Non-pigmented ciliary epithelial cell (primary cell): ENCODE measurements at regions not wholly inside any gene's neighbourhood (a gene's known extent, or its start where the extent isn't known, plus 50 kb on each side); places are given as distances from the start of the nearest gene placed in this dataset.

ENCODE experiments used
- DNase-seq: peaks from one replicate; pipeline ENCODE4 v3.0.0-alpha.2; 2010; ENCODE audit warnings: low read depth

DNA sequence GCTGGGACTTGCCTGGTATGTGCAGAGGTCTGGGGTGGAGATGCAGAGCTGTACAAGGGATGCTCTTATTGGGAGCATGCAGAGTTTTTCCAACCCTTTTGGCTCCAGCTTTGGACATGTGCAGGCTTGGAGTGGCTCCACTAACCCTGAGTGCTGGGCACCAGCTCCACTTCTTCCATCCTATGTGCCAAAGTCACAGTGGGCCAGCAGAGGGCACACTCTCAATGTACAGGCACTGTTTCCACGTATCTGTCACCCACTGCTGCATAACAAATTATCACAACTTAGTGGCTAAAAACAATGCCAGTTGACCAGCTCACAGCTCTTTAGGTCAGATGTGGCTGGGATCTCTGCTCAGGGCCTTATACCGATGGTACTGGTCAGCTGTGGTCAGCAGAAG is 631.8 kb downstream of the AJAP1 start:
- DNase-seq: no peak

DNA sequence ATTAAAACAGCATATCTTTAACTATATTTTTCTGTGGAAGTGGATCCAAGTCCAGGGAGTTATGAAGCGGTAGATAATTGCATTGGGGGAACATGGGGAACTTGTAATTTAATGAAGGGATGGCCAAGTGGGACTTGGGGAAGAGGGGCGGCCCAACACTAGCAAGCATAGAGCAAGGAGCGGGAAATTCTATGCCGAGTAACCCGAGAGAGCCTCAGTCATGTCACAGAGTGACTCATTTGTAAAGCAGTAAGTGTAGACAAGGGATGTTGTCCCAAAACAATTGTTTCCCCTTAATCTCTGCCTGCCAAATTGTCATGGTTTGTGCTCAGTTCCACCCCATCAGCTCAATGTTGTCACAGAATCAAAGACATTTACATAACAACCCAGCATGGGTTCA is 620.1 kb downstream of the AJAP1 start:
- no peak for DNase-seq

DNA sequence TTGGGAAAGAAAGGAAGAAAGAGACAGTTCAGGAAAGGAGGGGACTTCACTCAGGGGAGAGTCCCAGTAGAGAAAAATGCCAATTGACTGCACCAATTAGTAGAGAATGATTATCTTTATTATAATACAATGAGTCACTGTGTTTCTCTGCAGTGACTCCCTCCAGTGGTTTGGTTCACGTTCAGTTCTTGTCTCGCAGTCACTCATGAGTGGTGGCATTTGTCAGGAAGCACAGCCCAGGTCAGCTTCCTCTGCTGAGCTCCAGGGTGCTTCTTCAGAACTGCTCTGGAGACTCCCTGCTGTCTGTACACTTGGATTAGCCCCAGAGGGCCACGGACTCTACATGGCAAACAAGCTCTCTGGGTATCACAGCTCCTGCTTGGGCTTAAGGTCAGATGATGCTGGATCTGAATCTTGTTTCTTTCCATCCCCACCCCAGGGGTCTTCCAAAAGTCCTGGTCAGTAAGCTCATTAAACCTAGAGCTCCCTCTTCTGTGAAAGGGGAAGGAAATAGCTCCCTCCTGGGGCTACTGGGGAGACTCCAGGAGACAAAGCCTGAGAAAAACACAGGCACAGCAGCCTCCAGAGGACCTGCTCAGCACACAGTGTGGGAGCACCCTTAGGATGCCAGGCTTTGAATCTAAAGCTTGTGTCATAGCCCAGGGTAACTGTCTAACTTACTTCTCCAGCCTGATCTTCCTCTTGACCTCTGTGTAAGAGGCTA is 619.0 kb downstream of the AJAP1 start:
- DNase-seq: no peak

DNA sequence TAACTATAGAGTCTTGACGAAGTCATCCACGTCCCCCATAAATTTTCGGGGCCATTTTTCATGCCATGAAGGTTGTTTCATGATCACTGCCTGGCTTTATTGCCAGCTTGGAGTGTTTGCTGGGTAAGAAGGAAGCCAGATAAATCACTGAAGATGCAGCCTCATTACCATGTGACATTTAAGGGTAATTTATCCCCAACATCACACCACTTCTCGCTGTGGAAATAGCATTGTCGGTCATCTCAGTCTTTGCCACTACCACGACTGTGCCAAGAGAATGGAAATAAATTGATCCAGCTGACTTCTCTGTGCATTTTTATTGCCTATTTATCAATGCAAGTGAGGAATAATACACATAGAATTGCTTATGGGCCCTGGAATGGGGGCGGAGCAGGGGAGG is 617.9 kb downstream of the AJAP1 start:
- DNase-seq: no peak

DNA sequence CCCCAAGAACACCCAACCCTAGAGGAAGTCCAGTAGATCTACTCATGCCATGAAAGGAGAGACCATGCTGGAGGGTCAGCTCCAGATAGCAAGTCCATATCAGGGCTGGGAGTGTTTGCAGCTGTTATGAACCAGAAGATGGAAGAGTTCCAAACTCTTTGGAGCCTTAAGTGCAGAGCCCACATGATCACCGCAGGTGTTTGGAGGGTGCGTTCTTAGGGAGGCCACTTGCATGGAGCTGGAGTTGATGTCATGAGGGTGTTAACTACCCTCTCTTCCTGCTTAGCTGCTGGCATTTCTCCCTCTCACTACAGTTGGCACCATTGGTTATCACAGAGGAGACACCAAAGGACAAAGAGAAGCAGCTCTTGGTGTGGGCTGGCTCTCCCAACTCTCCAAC is 616.9 kb downstream of the AJAP1 start:
- no peak for DNase-seq

DNA sequence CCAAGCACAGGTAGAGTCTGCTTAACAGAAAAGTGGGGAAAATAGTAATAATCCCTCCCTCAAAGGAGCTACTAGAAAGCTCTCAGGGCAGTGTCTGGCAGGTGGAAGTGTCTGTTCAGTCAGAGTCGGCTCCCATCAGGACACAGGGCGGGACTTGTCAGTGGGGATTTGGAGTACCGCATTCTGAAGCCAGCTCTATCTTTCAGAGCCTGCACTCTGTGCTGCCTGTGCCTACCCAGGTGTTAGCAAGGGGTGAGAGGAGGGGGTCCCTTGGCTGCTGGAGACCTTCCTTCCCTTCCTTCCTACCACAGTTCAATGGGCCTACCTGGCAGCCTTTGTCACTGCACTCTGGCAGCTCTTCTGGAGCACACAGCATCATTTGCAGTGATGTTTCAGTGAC is 615.5 kb downstream of the AJAP1 start:
- DNase-seq: no peak

DNA sequence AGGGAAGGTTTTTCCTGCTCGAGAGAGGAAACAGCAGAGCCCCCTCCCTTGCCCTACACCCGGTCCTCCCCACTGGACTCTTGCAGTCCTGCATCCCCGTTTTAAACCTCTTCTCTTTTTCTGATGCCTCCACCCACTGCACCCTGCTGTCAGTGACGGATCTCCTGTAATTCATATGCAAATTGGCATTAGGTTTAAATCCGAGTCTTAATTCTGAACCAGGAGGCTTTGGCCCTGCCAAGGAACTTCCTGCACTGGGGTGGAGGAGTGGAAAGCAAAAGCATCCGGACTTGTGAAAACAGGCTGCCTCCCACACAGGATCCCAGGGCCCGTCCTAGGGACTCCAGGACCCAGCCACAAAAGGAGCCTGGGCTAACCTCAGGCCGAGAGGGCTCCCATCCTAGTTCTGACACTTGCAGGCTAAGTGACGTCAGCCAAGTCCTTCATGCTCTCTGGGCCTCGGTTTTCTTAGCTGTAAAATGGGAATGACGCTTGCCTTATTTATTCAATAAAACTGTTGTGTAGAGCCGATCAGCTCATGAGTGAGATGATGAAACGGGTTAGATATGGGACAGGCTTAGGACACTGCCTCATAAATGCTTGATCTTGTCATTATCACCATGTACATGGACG is 613.3 kb downstream of the AJAP1 start:
- DNase-seq: no peak

DNA sequence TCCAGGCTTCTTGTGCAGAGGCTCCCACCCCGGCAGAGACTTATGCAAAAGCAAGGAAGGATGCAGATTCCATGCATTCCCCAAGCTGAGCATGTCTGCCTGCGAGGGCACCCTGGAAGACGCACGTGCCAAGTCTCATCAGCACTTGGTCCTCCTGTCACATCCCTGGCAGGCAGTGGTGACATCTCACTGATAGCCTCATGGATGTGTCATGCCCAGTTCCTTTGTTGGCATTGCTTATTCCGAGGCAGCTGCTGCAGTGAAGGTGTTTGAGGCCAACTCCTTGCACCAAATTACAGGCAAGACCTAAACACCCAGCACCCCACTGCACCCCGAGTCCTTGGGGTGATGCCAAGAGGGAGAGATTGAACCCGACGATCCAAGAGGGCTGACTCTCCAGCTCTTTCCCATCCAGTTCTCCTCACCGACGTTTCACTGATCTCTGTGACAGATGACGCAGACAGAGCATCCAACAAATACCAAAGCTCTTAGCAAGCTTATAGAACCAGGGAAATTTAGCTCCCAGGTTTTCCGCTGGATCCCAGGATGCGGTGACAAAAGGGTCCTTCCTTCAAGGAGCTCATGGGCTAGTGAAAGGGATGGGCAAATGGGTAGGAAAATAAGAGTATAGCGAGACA is 611.1 kb downstream of the AJAP1 start:
- DNase-seq: no peak

DNA sequence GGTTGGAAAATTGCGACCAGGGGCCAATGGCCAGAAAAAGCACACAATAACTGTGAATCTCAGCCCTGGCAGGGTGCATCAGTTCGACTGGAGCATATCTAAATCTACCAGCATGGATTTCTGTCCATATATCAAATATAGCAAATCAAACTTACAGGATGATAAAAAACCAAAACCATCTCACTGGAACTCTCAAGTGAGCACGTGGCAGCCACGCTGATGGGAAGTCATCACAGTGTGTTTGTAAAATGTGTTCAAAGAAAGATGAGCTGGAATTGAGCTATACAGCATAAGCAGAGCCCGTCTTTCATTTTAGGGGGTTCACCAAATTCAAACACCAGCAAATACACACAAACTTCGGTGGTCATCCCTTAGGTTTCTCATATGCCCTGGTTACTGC is 610.1 kb downstream of the AJAP1 start:
- DNase-seq: no peak

DNA sequence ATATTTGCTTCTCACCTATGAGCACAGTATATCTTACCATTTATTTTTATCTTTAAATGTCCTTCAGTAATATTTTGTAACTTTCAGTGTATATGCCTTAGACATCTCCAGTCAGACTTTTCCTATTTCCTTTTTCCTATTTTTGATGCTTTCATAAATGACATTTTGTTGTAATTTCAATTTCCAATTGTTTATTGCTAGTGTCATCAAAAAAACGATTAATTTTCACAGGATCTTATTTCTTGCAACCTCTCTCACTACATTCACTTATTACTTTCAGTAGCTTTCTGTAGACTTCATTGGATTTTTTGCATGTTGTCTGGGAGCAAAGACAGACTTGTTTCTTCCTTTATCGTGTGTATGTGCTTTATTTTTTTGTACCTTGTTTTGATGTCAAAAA is 602.4 kb downstream of the AJAP1 start:
- no peak for DNase-seq

DNA sequence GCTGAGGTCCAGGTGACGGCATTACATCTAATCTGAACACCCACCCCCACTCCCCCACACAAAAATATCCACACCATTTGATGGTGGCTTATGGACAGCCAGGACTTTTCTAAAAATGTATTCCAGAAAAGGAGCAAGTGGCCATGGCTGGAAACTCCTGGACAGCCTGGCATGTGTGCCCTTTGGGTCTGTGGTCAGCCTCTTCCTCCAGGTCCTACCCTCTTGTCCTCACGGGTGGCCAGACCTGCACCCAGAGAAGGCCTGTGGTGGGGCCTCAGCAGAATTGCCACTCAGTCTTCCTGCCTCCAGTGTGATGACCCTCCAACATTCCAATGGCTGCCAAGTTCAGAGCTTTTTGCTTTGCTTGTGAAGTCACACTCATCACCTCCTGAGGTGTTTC is 600.6 kb downstream of the AJAP1 start:
- no peak for DNase-seq

DNA sequence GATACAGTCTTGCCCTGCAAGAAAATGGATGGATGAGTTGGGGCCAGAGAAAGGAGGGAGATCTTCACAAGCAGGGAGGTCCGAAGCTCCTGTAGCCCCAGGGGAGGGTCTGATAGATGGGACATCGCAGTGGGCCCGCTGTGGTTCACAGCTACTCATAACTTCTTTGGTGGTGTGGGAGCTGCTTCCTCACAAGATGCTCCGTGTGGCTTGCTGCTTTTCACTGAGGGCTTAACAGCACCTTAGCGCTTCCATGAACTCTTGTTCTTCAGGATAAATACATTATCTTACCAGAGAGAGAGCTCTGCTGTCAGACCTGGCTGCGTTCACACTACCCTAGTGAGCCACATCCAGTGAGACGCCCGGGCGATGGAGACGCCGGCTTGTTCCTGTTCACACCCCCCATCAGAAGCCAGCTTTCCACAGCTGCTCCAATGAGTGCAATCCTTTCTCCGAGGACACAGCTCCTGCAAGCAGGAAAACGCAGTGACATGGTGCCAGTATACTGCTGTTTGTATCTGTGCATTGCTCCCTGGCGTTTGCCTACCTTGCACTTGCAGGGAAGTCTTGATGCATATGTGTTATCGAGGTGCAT is 599.8 kb downstream of the AJAP1 start:
- DNase-seq: no peak

DNA sequence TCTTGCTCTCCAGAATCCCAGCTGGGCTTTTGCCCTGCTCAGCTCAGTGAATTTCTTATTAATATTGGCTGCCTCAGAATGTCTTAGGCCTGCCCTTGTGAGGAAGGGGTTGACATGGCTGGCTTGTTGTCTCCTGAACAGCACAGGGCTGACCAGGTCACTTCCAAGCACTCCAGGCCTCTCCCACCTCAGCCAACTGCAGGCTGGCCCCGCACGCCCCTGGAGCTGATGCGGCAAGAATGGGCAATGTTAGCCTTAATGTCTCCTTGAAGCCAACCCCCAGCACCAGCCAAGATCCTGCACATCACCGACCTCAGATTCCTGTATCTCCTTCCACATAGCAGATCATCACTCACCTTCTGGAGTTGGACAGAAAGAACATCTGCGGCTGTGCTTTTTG is 598.6 kb downstream of the AJAP1 start:
- DNase-seq: no peak

DNA sequence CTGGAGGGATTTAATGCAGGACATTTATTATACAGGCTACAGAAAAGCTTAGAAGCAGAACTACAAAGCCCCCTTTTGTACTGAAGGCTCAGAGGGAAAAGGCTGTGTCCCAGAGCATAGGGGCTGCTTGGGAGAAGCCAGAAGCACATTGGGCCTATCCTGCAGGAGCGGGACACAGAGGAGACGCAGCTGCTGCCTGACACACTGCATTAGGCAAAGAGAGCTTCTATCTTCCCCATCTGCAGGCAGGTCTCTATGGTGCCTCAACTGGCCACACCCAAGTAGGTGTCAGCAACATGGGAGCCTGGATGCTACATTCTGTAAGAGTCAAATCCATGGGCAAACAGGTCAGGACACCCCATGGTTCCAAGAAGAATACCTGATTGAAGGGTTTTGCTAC is 595.9 kb downstream of the AJAP1 start:
- DNase-seq: no peak

DNA sequence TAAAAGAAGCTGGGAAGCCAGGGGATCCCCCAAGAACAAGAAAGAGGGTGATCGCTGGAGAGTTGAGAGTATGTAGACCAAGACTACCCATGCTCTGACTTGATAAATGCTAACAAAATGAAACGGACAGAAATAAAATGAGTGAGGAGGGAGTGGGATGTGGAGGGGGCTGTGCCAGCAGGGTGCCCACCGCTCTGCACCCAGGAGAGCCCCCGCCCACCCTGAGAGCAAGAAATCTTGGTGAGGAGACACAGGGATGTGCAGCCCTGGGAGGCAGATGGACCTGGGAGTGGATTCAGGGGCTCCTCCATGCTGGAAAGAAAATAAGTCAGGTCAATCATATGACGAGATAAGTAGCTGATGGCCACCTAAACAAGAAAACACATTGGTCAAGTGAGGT is 590.9 kb downstream of the AJAP1 start:
- no peak for DNase-seq

DNA sequence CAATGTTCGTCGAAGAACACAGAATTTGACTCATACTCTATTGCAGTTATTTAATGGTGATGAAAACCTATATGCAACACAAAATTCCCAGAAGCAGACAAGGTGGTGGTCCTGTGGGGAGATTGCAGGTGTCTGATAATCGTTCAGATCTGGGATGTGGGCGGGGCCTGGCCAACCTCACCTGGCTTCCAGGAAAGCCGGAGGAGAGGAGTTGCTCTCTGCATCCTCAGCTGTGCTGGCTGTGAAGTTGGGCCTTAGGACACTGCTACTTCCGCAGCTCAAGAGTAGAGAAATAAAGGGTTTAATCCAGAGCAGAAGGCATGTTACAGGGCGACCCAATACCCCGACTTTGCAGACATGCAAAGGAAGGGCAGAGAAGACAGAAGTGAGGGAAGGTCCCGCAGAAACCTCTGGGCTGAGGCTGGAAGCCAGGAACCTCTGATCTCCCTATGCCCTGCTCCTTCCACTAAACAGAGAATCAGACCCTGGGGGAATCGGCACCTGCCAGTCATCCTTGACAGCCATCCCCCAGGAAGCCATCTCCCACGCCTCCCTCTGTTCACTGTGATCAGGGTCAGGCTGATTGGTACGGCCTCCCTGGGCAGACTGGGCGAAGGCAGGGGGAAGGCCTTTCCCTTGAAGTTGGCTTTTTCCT is 590.3 kb downstream of the AJAP1 start:
- DNase-seq: no peak

DNA sequence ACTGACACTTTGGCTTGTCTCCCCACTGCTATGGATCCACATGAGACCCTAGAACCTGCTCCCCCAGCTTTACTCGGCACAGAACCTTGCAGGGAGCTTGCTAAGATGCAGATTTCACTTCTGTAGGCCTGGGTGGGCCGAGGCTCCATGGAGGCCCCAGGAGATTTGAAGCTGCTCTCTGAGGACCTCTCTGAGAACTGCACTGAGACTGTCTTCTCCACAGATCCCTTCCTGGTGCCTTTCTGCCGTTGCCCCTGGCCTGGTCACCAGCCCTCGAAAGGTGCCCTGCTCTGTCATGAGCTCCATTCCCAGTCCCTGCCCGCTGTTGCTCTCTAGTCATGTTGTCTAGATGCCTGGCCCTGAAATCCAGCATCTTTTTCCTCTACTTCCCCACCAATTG is 588.4 kb downstream of the AJAP1 start:
- no peak for DNase-seq

DNA sequence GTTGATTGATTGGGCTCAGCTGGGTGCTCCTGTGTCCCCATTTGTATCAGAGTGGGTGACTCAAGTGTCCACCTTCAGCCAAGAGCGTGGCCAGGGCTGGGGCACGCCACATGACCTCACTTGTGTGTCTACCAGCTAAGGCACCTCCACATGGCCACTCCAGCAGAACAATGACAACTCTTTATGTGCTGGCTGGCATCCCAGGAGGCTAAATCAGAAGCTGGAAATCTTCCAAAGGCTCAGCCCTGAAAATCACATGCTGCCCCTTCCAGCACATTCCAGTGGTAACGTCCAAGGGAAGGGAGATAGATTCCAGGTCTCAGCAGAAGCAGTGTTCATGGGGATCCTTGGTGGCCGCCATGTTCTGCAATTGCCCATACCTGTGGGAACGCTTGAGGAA is 585.5 kb downstream of the AJAP1 start:
- no peak for DNase-seq

DNA sequence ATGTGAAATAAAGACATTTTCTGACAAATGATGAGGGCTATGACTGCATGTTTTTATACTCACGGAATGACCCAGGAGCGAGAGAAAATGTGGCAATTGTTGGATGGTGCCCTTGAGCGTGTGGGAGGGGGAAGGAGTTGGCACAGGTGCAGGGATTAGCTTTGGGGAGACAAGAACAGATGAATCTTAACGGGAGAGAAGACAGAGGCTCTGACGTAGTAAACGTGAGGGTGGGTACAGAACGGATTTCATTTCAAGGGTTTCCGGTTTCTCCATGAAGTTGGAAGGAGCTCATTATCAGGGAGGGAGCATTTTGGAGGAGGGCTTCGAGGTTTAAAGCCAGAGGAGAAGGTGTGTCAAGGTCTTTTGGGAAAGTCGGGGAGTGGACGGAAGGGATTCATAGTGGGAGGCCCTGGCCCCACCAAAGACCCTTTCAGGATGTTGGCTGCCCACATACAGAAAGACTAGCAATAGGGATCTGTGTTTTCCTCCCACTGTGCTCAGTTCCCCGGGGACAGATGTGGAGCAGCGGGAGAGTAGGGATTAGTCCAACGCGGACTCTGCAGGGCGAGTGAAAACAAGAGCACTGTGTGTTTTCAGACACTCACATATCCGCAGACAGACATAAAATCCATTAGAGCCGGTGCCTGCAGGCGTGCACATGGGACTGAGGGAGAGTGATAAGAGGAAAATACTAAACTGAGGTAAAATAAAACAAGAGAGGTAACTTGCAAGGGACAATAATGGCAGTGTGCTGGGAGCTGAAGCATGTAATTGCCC is 584.1 kb downstream of the AJAP1 start:
- DNase-seq: no peak

DNA sequence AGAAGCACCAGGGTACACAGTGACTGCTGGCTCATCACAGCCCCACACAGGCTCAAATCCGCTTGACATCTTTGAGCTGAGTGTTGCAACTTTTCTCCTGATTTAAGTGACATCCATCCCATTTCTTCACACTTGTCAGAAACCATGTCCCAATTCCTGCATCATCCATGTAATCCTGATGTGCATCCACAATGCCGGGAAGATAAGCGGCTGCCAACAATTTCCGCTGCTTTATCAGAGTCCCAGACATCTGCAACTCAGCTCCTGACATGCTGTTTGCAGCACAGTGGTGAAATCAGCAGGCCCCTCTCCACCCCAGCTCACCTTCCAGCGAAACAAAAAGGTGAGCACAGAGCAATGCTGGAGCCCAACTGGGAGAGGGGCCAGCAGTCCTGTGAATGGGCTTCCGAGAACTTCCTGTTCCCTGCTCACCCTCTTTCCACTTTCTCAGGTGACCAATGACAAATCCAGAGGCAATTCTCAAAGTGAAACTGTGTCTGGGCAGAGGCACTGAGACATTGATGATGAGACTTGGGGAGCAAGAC is 581.0 kb downstream of the AJAP1 start:
- no peak for DNase-seq

DNA sequence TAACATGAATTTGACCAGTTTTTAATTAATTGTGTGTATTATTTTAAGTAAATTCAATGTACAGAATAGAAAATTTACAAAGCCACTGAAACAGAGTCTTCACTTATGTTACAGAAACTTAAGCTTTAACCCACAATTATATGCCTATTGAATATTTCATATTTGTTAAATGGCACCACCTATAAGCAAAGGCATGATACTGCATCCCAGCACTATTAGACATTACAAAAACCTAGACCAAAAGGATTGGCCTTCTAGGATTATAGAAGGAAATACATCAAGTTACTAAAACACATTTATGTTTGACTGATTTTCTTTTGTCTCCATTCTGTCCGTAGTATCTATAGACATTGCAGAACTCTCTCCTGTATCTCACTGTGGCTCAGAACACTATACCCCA is 578.1 kb downstream of the AJAP1 start:
- no peak for DNase-seq
